GM18507 (cell line): ENCODE measurements at regions not wholly inside any gene's neighbourhood (a gene's known extent, or its start where the extent isn't known, plus 50 kb on each side); places are given as distances from the start of the nearest gene placed in this dataset.
"Not testable (repeated sequence)": the region's sequence is repeated elsewhere in the genome, so short reads cannot be mapped to it uniquely, and the experiment has no call there.

ENCODE experiments used
- DNase-seq: peaks from one replicate; pipeline ENCODE4 v3.0.0; 2011; ENCODE audit warnings: low read depth; ENCODE audit not compliant: insufficient read length; ENCODE audit errors: extremely low spot score
- FAIRE-seq: peaks from 2 replicates; lab custom pipeline; 2011; peaks lifted over from hg19 to GRCh38; lab: Jason Lieb, UNC

DNA sequence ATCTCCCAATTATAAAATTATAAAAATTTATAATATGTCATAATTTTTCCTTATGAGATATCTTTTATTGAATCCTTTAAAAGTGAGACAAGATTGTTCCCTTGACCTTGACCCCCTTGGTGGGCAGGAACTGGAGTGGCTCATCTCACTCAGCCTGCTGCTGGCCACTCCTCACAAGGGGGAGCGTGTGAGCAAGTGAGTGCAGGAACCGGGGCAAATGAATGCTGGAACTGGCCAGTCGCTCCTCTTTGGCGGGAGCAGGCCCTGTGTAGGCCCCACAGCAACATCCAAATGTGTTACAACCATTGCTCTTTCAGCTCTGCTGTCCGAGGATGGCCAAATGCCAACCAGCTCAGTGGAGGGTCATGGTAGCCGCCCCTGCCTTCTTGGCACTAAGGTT, 178.8 kb downstream of the ETNK1 start:
- no peak for FAIRE-seq
- DNase-seq: no peak

DNA sequence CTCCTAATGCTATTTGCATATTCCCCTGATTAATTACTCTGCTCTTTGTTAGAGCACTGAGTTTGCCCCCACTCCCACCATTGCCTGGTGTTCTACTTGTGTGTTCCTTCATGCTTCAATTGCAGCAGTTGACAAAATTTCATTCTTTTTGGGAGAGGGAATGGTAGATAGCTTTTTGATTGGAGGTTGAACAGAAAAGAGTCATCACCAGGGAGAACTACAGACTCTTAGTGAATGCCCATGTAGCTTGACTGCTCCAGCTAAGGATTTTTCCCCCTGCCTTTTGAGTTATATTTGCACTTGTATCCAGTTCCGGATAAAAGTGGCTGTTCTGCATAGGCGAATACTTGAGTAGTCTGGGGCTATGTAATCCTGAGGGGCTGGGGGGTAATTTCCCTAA, 183.9 kb downstream of the ETNK1 start:
- no peak for FAIRE-seq
- no peak for DNase-seq

DNA sequence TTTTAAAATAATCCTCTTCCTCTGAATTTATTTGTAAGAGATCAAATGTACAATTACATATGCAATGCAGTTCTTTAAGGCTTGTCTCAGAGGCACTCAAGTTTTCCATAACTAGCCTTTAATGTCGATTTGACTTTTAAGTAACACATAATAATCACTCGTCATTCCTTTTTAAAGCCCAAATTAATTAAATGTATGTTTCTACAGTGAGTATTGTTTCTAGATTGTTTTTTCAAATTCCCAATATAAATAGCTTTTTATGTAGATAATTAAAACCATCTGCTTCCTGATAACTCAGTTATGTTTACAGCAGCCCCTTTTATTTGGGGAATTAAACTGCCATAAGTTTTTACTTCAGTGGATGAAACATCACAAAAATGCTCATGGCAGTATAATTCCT, 185.1 kb downstream of the ETNK1 start:
- FAIRE-seq (no peak), DNase-seq (no peak)

DNA sequence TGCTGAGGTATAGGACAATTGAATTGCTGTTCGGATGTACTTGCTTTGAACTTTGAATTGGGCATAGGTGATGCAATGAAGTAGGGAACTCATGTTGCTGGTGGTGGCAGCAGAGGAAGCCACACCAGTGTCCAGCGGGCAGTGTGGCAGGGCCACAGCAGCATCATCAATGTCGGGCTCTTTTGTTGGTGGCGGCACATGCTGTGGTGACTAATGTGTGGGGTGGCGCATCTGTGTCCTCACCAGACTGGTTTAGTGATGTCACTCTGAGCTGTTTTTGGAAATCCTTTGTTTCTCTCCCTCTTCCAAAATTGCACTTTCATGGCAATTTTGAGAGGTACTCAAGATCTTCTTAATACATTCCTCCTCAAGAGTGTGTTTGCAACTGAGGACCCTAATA, 187.6 kb downstream of the ETNK1 start:
- FAIRE-seq (no peak), DNase-seq (no peak)

DNA sequence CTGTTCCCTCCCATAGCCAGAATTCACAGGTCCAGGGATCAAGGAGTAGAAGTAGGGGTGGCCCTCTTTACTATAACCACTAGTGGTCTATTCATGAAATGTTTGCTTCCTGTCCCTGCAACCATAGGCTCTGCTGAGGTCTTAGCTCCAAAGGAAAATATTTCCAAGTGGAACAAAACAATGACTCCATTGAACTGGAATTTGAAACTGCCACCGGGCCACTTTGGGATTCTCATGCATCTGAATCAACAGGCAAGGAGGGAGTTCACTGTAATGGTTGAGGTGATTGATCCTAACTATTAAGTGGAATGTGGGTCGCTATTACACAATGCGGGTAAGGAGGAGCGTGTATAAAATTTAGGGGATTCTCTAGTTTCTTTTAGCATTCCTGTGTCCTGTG, 197.0 kb downstream of the ETNK1 start:
- DNase-seq: no peak
- FAIRE-seq: no peak

DNA sequence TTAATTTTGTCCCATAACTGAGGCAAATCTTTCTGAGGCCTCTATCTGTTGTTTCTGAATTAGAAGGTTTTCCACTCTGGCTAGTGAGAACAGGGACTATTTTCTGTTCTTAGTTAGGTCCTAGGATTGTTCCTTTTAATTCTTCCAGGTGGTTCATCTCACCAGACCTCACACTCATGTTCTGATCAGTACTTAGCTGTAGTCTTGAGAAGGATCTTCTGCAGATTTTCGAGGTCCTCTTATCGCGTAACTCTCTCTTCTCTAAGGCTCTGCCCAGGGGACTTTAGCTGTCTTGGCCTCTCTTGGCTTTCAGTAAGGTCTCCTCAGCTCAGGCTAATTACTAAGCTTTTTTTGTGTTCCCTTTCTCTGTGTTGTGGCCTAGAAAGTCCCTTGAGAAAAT, 201.1 kb downstream of the ETNK1 start:
- no peak for FAIRE-seq
- DNase-seq: no peak

DNA sequence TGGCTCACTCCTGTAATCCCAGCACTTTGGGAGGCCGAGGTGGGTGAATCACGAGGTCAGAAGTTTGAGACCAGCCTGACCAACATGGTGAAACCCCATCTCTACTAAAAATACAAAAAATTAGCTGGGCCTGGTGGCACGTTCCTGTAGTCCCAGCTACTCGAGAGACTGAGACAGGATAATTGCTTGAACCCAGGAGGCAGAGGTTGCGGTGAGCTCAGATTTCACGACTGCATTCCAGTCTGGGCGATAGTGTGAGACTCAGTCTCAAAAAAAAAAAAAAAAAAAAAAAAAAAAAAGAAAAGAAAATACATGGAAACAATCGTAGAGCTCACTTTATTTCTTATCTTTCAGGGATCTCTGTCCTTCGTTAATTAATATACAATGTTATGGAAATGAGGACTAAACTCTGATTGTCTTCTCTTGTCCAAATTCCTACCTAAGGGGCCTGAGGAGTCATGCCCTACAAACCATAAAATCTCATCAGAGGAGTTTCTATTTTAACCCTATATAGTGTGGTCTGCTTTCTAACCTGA, 201.5 kb downstream of the ETNK1 start:
- not testable (repeated sequence) for FAIRE-seq, DNase-seq

DNA sequence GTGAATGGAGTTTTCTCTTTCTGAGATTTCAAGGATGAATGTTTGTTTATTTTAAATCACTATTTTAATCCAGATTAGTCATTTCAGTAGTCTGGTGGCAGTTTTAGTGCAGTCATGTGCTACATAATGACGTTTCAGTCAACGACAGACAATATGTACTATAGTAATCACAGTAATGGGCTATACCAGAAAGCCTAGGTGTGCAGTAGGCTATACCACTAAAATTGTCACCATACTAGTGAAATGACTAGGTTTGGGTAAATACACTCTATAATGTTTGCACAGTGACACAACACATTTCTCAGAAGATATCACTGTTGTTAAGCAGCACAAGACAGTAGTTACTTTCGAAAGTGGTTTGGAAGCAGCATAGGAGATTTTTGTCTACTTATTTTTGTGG, 203.1 kb downstream of the ETNK1 start:
- FAIRE-seq: no peak
- no peak for DNase-seq

DNA sequence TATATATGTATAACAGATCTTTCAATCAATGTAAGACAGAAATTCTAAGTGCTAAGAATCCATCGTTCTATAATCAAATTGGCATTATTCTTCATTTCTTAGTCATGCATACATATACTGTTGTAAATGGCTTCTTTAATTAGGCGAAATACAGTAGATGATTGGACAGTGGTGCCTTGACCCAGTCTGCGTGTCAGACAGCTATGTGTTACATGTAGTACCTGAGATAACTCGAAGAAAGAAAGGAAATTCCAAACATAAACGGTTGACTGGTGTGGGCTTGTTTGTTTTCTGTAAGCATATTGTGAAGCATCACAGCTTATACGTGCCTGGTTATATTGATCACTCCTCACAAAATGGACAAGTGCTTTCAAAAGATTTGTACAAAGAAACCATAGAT, 210.5 kb downstream of the ETNK1 start:
- no peak for DNase-seq
- FAIRE-seq: no peak

DNA sequence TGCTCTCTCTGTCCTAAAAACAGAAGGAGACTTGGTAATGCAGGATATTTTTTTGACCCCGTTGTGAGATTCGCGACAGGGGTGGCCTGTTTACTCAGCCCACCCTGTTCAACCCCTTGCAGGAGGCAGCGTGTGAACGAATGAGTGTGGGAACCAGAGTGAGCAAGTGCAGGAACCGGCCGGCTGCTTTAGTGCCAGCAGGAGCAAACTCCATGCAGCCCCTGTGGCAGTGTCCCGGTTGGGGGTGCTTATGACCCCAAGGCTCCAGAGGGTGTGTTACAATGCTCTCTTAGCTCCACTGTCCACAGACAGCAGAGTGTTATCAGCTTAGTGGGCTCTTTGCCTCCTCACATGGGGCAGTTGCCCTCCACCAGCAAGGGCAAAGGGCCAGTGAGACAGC, 225.2 kb downstream of the ETNK1 start:
- DNase-seq (no peak), FAIRE-seq (no peak)

DNA sequence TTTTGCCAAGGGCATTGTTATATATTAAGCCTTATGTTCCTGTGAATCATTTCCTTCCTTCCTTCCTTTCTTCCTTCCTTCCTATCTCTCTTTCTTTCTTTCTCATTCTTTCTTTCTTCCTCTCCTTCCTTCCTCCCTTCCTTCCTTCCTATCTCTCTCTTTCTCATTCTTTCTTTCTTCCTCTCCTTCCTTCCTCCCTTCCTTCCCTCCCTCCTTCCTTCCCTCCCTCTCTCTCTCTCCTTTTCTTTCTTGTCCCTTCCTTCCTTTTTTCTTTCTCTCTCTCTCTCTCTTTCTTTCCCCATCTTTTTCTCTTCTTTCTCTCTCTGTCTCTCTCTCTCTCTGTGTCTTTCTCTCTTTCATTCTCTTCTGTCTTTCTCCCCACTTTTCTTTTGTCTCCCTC, 226.6 kb downstream of the ETNK1 start:
- FAIRE-seq (no peak), DNase-seq (no peak)

DNA sequence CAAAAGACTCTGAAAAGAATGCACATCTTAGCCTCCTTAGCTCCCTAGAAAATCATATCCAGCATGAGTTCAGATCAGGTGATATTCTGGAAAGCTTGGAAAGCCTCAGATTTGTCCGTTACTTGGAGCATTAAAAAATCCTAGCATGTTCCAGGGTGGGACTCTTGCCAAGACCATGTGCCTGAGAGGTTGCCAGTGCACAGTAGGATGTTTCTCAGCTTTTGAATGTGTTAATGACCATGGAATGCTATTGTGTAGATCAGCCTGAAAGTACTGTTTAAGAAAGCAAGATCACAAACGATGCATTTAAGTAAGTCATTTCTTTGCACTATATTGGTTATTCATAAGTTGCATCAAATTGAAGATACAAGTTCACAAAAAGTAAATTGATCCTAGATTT, 230.5 kb downstream of the ETNK1 start:
- no peak for FAIRE-seq
- DNase-seq: no peak

DNA sequence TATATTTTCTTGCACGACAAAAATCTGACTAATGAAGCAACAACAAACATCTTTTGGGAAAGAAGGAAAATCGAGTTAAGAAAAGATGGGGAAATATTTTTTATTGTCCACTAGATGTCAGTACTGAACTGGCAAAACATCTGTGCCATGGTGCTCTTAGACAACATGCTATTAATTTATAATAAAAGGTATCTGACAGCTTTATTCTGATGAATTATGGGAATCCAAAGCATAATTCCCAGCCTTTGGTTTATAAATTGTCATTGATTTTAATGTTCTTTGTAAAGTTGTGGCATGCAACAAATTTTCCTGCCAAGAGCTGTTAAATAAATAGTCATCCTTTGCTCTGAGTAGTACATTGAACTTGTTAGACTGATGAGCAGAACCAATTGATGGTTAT, 231.2 kb downstream of the ETNK1 start:
- peak; percentile 71 for FAIRE-seq
- DNase-seq: peak; percentile 1

DNA sequence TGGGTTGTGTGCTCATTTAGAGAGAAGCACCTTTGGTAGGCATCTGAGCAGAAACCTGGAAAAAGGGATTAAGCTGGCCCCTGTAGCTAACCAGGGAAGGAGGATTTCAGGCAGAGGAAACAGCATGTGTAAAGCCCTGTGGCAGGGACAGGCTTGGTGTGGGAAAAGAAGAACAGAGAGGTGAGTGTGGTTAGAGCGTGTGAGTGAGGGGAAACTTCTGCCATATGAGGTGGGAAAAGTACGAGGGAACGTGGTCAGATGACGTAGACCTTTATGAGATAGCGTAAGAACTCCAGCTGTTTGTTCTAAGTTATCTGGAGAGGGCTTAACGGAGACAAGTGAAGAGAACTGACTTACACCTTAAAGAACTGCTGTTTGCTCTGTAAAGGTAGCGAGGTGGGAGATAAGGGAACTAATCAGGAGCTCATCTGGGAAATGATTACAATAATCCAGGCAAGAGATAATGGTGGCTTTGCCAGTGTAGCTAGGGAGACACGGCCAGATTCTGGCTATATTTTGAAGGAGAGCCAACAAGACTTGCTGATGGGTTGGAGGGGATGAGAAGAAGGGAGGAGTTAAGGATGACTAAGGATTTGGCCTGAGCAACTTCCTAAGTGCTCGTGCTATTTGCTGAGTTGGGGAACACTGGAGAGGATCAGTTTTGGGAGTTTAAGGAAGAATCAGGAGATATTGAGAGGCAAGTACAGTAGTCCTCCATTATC, 234.0 kb downstream of the ETNK1 start:
- FAIRE-seq (no peak), DNase-seq (no peak)

DNA sequence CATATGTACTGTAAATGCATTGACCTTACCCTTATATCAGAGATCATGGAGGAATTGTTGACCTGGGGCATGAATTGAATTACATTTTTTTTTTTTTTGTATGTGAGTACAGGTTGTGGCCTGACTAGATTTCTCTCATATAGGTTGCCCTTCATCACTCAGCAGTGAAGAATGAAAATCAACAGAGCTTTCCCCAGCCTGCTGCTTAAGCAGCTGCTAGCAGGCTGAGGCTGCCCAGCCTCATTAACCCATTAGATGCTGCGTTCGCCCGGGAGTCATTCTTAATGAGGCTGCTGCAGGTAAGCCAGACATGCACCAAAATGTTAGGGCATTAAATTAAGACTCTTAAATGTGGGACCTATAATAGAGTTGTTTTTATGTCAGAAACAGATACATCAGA, 236.0 kb downstream of the ETNK1 start:
- FAIRE-seq (no peak), DNase-seq (no peak)

DNA sequence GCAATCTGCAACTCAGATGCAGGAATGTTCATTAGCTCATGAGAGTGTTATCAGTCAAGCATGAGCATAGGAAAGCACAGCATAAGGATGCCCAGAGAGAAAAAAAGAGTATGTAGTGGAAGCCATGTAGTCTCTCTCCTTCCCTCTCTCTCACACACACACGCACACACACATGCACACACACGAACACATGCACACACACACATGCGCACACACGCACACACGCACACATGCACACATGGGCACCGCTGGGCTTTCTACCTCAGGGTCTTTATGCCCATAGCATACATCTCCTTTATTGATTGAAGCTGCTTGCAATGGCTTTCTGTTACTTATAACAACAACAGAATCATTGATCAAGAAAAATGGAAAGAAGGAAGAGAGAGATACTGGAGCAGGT, 240.9 kb downstream of the ETNK1 start:
- DNase-seq (no peak), FAIRE-seq (no peak)

DNA sequence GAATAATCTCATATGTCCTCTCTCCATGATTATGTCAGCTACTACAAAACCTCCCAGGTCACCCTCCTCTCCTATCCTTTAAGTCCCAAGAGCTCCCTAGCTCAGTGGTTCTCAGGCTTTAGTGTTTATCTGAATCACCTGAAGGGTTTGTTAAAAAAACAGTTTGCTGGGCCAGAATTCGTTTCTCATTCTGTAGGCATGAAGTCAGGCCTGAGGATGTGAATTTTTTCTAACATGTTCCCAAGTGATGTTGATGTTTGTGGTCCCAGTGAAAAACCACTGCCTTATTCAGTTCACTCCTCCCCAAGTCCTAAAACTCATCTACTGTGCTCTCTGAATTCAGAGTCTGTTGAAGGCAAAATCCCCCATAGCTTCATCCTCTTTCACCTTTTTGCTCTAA, 241.4 kb downstream of the ETNK1 start:
- no peak for DNase-seq
- no peak for FAIRE-seq

DNA sequence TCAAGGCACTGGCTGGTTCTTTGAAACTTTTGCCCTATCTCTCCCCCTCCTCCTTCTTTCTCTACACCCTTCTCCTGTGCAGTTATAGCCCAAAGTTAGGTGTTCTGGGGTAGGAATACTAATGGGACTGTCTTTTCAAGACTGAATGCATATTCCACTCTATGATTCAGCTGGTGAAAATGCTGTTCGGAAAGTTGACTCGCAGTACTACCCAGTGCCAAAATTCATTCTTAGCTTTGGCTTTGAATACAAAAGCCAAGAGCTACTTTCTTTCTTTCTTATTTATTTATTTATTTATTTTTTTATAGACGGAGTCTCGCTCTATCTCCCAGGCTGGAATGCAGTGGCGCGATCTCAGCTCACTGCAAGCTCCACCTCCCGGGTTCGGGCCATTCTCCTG, 249.2 kb downstream of the ETNK1 start:
- DNase-seq (no peak), FAIRE-seq (no peak)

DNA sequence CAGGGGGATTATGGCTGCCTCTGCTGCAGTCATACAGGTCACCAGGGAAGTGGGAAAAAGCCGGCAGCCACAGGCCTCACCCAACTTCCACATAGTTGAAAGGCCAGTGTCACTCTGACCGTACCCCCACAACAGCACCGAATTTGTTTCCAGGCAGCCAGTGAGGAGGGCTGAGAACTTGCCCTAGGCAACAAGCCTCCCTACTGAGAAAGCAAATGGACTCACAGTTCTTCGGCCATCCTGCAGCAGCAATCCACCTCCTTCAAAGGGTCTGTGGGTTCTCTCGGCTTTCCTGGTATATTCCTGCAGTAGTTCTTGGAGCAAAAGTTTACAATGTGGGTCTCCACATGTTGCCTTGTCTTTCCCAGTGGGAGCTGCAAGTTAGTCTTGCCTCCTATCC, 251.3 kb downstream of the ETNK1 start:
- no peak for FAIRE-seq
- no peak for DNase-seq

DNA sequence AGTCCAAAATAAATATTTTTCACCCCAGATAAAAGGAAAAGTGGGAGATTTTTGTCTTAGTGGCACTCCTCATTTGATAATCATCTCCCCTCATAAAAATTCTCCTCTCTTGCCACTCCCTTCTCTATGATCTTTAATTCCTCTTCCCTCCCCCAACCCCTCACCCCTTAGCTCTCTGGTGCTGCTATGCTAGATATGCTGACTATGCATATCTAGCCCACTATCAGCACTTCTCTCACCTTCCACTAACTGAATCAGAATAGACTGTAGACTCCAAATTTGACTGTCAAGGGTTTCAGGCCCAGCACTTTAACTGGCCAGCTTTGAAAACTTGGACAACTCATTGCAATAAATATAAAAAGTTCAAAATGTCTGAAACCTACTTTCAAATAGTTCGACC, 254.2 kb downstream of the ETNK1 start:
- FAIRE-seq (no peak), DNase-seq (no peak)

DNA sequence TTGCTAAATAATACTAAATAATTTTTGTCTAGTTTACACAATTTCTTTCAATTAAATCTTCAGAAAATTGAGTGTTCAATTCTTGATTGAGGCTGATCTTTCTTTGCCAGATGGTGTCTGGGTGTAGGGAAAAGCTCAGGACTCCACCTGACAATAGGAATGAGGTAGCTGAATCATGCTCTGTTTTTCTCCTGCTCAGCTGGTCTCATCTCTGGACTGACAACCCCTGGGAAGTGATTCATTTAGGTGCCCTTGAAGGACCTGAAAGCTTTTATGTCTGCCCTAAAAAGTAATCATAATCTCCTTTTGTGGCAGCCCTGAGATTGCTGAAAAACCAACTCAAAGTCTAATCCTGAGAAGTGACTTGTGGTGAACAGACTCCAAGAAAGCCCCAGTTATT, 255.4 kb downstream of the ETNK1 start:
- DNase-seq (no peak), FAIRE-seq (no peak)

DNA sequence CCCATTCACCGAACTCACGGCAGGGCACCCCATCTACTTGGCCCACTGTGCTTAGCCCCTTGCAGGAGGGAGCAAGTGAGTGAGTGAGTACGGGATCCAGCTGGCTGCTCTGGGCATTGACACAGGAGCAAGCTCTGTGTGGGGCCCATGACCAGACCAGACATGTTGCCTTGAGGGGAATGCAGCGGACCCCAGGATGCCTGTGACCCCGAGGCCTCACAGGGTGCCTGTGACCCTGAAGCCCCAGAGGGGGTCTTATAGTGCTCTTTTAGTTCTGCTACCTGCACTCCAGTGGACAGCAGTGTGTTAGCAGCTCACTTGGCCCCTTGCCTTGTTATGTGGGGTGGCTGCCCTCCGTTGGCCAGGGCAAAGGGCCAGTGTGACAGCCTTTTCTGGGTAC, 255.8 kb downstream of the ETNK1 start:
- FAIRE-seq (no peak), DNase-seq (no peak)
